ENCODE measurements at regions not wholly inside any gene's neighbourhood (a gene's known extent, or its start where the extent isn't known, plus 50 kb on each side); places are given as distances from the start of the nearest gene placed in this dataset.

DNA sequence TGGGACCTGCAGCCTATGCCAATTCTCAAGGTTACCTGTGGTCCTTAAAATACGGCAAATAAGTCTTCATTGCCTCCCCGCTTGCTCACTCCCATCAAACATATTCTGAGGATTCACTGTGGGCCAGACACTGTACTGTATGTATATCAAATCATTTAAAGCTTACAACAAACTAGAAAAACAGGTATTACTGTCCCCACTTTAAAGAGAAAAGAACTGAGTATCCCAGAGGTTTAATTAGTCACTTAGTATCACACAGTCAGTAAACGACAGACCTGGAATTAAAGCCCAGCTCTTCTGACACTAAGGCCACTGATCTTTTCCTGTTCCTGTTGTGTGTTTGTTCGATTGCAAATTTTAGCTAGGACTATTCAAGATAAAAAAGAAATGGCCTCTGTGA is 248.2 kb downstream of the ACTL7B start:
- TF ChIP-seq, protein P1, sequence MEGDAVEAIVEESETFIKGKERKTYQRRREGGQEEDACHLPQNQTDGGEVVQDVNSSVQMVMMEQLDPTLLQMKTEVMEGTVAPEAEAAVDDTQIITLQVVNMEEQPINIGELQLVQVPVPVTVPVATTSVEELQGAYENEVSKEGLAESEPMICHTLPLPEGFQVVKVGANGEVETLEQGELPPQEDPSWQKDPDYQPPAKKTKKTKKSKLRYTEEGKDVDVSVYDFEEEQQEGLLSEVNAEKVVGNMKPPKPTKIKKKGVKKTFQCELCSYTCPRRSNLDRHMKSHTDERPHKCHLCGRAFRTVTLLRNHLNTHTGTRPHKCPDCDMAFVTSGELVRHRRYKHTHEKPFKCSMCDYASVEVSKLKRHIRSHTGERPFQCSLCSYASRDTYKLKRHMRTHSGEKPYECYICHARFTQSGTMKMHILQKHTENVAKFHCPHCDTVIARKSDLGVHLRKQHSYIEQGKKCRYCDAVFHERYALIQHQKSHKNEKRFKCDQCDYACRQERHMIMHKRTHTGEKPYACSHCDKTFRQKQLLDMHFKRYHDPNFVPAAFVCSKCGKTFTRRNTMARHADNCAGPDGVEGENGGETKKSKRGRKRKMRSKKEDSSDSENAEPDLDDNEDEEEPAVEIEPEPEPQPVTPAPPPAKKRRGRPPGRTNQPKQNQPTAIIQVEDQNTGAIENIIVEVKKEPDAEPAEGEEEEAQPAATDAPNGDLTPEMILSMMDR (IDR thresholded peaks at IDR 0.05; ENCODE audit: unreplicated experiment): no peak
- Mint-ChIP-seq H3K4me1 (ENCODE audit: low read depth, unreplicated experiment) (no peaks in the 10 kb centered on the region), H3K4me3 (ENCODE audit: low read depth, unreplicated experiment) (no peak overlapping the region), H3K27me3 (ENCODE audit: unreplicated experiment) (peaks cover 58% of the 10 kb centered on the region), H3K9me3 (ENCODE audit: low read depth, unreplicated experiment) (no peaks in the 10 kb centered on the region), H3K36me3 (ENCODE audit: insufficient read depth, unreplicated experiment) (no peaks in the 10 kb centered on the region), H3K27ac (ENCODE audit: unreplicated experiment) (no peak overlapping the region)
- DNase-seq: no peak
- CTCF ChIA-PET: no interaction called here
- no TSS peak for BruUV-seq (replicated peaks)
- intact Hi-C loops (cut with micrococcal nuclease; ENCODE audit: unreplicated experiment): no loop called here

DNA sequence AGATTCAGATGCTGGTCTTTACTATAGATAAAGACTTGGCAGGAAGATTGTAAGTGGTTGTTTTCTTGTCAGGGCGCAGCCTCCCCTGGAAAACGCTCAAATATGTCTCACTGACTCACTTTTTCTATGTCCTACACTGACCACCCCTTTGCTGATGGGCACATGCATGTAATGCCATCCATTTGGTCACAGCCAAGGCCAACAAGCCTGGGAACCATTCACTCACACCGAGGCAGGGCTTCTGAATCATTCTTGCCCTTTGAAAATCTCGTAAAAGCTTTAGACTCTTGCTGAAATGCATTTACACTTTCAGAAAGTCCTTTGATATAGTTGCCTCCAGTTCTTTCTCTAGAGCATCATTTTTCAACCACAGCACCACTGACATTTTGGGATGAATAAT is 249.4 kb downstream of the ACTL7B start:
- Mint-ChIP-seq H3K27ac (ENCODE audit: unreplicated experiment) (no peak overlapping the region), H3K27me3 (ENCODE audit: unreplicated experiment) (peaks cover 68% of the 10 kb centered on the region), H3K9me3 (ENCODE audit: low read depth, unreplicated experiment) (no peaks in the 10 kb centered on the region), H3K4me3 (ENCODE audit: low read depth, unreplicated experiment) (no peak overlapping the region), H3K4me1 (ENCODE audit: low read depth, unreplicated experiment) (no peaks in the 10 kb centered on the region), H3K36me3 (ENCODE audit: insufficient read depth, unreplicated experiment) (no peaks in the 10 kb centered on the region)
- no TSS peak for BruUV-seq (replicated peaks)
- TF ChIP-seq, protein P1 (IDR thresholded peaks at IDR 0.05; ENCODE audit: unreplicated experiment): no peak
- intact Hi-C loops (cut with micrococcal nuclease; ENCODE audit: unreplicated experiment): no loop called here
- CTCF ChIA-PET: no interaction called here
- no peak for DNase-seq

DNA sequence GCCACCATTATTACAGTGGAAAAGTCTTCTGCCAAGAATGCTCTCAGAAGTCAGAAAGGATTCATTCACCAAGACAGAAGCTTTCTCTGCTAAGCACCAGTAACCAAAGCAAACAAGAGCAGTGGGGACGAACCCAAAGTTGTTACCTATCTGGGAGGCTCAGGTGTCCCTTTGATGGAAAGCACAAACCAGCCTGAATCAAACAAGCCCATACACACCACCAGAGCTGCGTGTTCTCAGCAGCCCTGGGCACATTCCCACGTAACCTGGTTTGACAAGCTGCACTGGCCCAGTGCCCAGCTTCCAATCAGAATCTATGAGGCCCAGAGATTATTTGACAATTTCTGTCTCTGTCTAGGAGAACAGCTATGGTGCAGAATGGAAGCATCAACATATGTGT is 252.6 kb downstream of the ACTL7B start:
- CTCF ChIA-PET: no interaction called here
- no TSS peak for BruUV-seq (replicated peaks)

DNA sequence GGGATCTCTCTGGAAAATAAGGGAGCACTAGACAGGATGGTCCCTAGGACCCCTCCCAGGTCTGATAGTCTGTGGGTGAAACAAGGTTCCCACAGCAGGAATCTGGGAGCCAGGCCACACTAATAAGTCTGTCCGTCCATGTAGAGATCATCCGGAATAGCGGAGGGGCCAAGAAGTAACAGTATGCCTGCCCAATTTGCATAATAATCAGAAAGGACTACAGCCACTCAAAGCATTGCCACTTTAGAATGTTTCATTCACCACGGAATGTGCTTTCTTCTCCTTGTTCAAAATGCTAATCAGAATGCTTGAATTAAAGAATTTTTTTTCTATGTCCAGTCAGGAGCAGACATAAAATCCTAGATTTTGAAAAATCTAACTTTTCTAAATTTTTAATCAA is 254.9 kb downstream of the ACTL7B start:
- Mint-ChIP-seq H3K27ac (ENCODE audit: unreplicated experiment) (no peak overlapping the region), H3K4me3 (ENCODE audit: low read depth, unreplicated experiment) (no peak overlapping the region), H3K9me3 (ENCODE audit: low read depth, unreplicated experiment) (peaks cover 2% of the 10 kb centered on the region), H3K27me3 (ENCODE audit: unreplicated experiment) (peaks cover 61% of the 10 kb centered on the region), H3K36me3 (ENCODE audit: insufficient read depth, unreplicated experiment) (no peaks in the 10 kb centered on the region), H3K4me1 (ENCODE audit: low read depth, unreplicated experiment) (no peaks in the 10 kb centered on the region)
- intact Hi-C loops (cut with micrococcal nuclease; ENCODE audit: unreplicated experiment): no loop called here
- DNase-seq: no peak
- TF ChIP-seq, protein P1 (IDR thresholded peaks at IDR 0.05; ENCODE audit: unreplicated experiment): no peak
- CTCF ChIA-PET: no interaction called here
- BruUV-seq (replicated peaks): no TSS peak

More for the DNA sequence above, 252.6 kb downstream of the ACTL7B start:
- no peak overlapping the region for H3K27ac Mint-ChIP-seq (ENCODE audit: unreplicated experiment)
- H3K4me1 Mint-ChIP-seq (ENCODE audit: low read depth, unreplicated experiment): no peaks in the 10 kb centered on the region
- H3K27me3 Mint-ChIP-seq (ENCODE audit: unreplicated experiment): peaks cover 56% of the 10 kb centered on the region
- intact Hi-C loops (cut with micrococcal nuclease; ENCODE audit: unreplicated experiment): no loop called here
- TF ChIP-seq, protein P1 (IDR thresholded peaks at IDR 0.05; ENCODE audit: unreplicated experiment): no peak
- H3K9me3 Mint-ChIP-seq (ENCODE audit: low read depth, unreplicated experiment): no peaks in the 10 kb centered on the region
- no peak for DNase-seq
- H3K4me3 Mint-ChIP-seq (ENCODE audit: low read depth, unreplicated experiment): no peak overlapping the region
- H3K36me3 Mint-ChIP-seq (ENCODE audit: insufficient read depth, unreplicated experiment): no peaks in the 10 kb centered on the region

DNA sequence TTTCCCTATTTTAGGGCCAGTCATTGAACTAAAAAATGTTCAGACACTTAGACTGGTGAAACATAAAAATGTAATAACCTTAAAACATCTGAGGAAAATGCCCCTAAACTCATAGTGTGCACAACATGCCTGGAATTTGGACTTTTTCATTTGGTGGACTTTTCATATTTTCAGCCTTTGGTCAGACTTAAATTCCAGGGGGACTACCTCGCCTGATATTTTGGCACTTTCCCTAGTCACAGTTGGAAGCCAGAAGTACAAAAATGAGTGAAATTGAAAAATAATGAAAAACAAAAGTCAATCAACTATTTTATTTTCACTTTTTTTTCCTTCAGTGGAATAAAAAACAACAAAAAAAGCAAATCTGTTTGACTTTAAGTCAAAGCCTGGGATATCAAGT is 256.2 kb downstream of the ACTL7B start:
- Mint-ChIP-seq H3K4me3 (ENCODE audit: low read depth, unreplicated experiment) (no peak overlapping the region), H3K4me1 (ENCODE audit: low read depth, unreplicated experiment) (no peaks in the 10 kb centered on the region), H3K36me3 (ENCODE audit: insufficient read depth, unreplicated experiment) (no peaks in the 10 kb centered on the region), H3K27me3 (ENCODE audit: unreplicated experiment) (peaks cover 68% of the 10 kb centered on the region), H3K27ac (ENCODE audit: unreplicated experiment) (no peak overlapping the region), H3K9me3 (ENCODE audit: low read depth, unreplicated experiment) (peaks cover 2% of the 10 kb centered on the region)
- no TSS peak for BruUV-seq (replicated peaks)
- CTCF ChIA-PET: no interaction called here
- TF ChIP-seq, protein P1 (IDR thresholded peaks at IDR 0.05; ENCODE audit: unreplicated experiment): no peak
- intact Hi-C loops (cut with micrococcal nuclease; ENCODE audit: unreplicated experiment): no loop called here
- DNase-seq: no peak
